DOHH2 (cell line): ENCODE measurements at regions not wholly inside any gene's neighbourhood (a gene's known extent, or its start where the extent isn't known, plus 50 kb on each side); places are given as distances from the start of the nearest gene placed in this dataset.

Source experiments
- EZH2phosphoT487 ChIP-seq: fragments of 200-600 bp; sonication (generic); IDR thresholded peaks from 2 replicates; pipeline ENCODE4 v1.6.1; 2017; ENCODE audit warnings: borderline replicate concordance, mild to moderate bottlenecking, antibody characterized with exemption, low read length, moderate library complexity, mixed read lengths
- TF ChIP-seq, protein P1 (sequence below): fragments of 200-600 bp; sonication (generic); IDR thresholded peaks from one replicate; pipeline ENCODE4 v1.5.1; 2014; ENCODE audit warnings: antibody characterized with exemption, mild to moderate bottlenecking, low read depth, low read length; ENCODE audit not compliant: poor library complexity, severe bottlenecking

DNA sequence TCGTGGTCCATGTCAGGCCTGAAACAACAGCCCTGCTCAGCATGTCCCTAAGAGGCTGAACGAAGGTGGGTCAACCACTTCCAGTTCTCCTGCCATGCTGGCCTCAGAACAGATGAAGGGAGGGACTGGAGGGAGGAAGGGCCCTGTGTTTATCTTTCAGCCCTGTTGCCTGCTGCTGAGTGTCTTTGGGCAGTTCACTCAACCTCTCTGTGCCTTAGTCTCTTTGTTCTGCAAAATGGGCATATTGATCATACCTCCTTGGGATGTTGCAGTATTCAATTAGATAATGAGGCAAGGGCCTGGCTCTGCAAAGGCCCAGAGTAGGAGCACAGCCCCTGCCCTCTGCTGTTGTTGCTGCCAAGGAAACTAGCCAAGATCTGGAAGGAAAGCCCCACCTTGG is 207.5 kb downstream of the MN1 start:
- TF ChIP-seq, protein P1, sequence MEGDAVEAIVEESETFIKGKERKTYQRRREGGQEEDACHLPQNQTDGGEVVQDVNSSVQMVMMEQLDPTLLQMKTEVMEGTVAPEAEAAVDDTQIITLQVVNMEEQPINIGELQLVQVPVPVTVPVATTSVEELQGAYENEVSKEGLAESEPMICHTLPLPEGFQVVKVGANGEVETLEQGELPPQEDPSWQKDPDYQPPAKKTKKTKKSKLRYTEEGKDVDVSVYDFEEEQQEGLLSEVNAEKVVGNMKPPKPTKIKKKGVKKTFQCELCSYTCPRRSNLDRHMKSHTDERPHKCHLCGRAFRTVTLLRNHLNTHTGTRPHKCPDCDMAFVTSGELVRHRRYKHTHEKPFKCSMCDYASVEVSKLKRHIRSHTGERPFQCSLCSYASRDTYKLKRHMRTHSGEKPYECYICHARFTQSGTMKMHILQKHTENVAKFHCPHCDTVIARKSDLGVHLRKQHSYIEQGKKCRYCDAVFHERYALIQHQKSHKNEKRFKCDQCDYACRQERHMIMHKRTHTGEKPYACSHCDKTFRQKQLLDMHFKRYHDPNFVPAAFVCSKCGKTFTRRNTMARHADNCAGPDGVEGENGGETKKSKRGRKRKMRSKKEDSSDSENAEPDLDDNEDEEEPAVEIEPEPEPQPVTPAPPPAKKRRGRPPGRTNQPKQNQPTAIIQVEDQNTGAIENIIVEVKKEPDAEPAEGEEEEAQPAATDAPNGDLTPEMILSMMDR = no peak
- TF ChIP-seq EZH2phosphoT487 = no peak
